Upper lobe of right lung (tissue), 1 donor: ENCODE measurements at regions not wholly inside any gene's neighbourhood (a gene's known extent, or its start where the extent isn't known, plus 50 kb on each side); places are given as distances from the start of the nearest gene placed in this dataset.

Experiments used
- ATAC-seq: fragments of 200-7000 bp; cut with Tn5 transposase; one replicate; pipeline ENCODE4 v1.9.1; 2020; ENCODE audit warnings: mild to moderate bottlenecking, moderate library complexity
- DNase-seq: peaks from one replicate; pipeline ENCODE4 v3.0.0-alpha.2; 2020
- H3K27ac ChIP-seq: fragments of 200-600 bp; one replicate; pipeline ENCODE4 v1.8.0; 2022
- H3K27me3 ChIP-seq: fragments of 200-600 bp; one replicate; pipeline ENCODE4 v1.8.0; 2022; ENCODE audit warnings: mild to moderate bottlenecking
- H3K36me3 ChIP-seq: fragments of 200-600 bp; one replicate; pipeline ENCODE4 v1.8.0; 2022
- H3K4me1 ChIP-seq: fragments of 200-600 bp; one replicate; pipeline ENCODE4 v1.8.0; 2022
- H3K4me3 ChIP-seq: fragments of 200-600 bp; one replicate; pipeline ENCODE4 v1.8.0; 2022; ENCODE audit warnings: mild to moderate bottlenecking
- H3K9me3 ChIP-seq: fragments of 200-600 bp; one replicate; pipeline ENCODE4 v1.8.0; 2022
- CTCF ChIP-seq: fragments of 200-600 bp; IDR thresholded peaks from one replicate; pipeline ENCODE4 v1.8.0; 2022; ENCODE audit warnings: antibody characterized with exemption
- intact Hi-C: fragments of 100-400 bp; cut with DNase I; formaldehyde crosslinking; loops from one replicate; pipeline ENCODE4 v1.11.0; 2022
- donor health status: DM: no; HTN: yes; CAD: no; lungs with severe emphysema.

- Histone ChIP-seq H3K27ac (no peak overlapping the region), H3K4me3 (no peak overlapping the region), H3K4me1 (no peaks in the 10 kb centered on the region), H3K9me3 (no peaks in the 10 kb centered on the region), H3K27me3 (no peaks in the 10 kb centered on the region), H3K36me3 (no peaks in the 10 kb centered on the region)
- intact Hi-C loops: no loop called here
- no peak for TF ChIP-seq CTCF
- DNase-seq: no peak
- no peak for ATAC-seq
Observed at GRCh38 chrX:34509394-34509793, 147.7 kb downstream of the TMEM47 start.

- ATAC-seq (no peak), DNase-seq (no peak)
- intact Hi-C loops: no loop called here
Observed at GRCh38 chrX:34503119-34503518, 154.0 kb downstream of the TMEM47 start.

GRCh38 chrX:34493086-34493485 is 164.0 kb downstream of the TMEM47 start:
- Histone ChIP-seq H3K4me1 (no peaks in the 10 kb centered on the region), H3K27ac (no peak overlapping the region), H3K4me3 (no peak overlapping the region), H3K36me3 (no peaks in the 10 kb centered on the region), H3K9me3 (no peaks in the 10 kb centered on the region), H3K27me3 (no peaks in the 10 kb centered on the region)
- intact Hi-C loops: no loop called here
- no peak for DNase-seq
- ATAC-seq: no peak
- no peak for TF ChIP-seq CTCF

More at GRCh38 chrX:34503119-34503518, 154.0 kb downstream of the TMEM47 start:
- H3K4me1 ChIP-seq: no peaks in the 10 kb centered on the region
- H3K27me3 ChIP-seq: no peaks in the 10 kb centered on the region
- no peak for TF ChIP-seq CTCF
- no peak overlapping the region for H3K27ac ChIP-seq
- H3K36me3 ChIP-seq: no peaks in the 10 kb centered on the region
- H3K9me3 ChIP-seq: no peaks in the 10 kb centered on the region
- no peak overlapping the region for H3K4me3 ChIP-seq

GRCh38 chrX:34491126-34491525 is 166.0 kb downstream of the TMEM47 start:
- H3K4me1 ChIP-seq: no peaks in the 10 kb centered on the region
- H3K4me3 ChIP-seq: no peak overlapping the region
- DNase-seq: no peak
- H3K9me3 ChIP-seq: no peaks in the 10 kb centered on the region
- no peaks in the 10 kb centered on the region for H3K36me3 ChIP-seq
- no peak for ATAC-seq
- no peak for TF ChIP-seq CTCF
- no peak overlapping the region for H3K27ac ChIP-seq
- H3K27me3 ChIP-seq: no peaks in the 10 kb centered on the region
- intact Hi-C loops: no loop called here

- H3K4me1 ChIP-seq: no peaks in the 10 kb centered on the region
- H3K27me3 ChIP-seq: no peaks in the 10 kb centered on the region
- TF ChIP-seq CTCF: no peak
- H3K9me3 ChIP-seq: no peaks in the 10 kb centered on the region
- no peak overlapping the region for H3K27ac ChIP-seq
- intact Hi-C loops: no loop called here
- no peaks in the 10 kb centered on the region for H3K36me3 ChIP-seq
- ATAC-seq (no peak), DNase-seq (no peak)
- H3K4me3 ChIP-seq: no peak overlapping the region
Observed at GRCh38 chrX:34487364-34487763, 169.7 kb downstream of the TMEM47 start.

- ATAC-seq (no peak), DNase-seq (no peak)
- H3K27me3 ChIP-seq: no peaks in the 10 kb centered on the region
- H3K4me1 ChIP-seq: no peaks in the 10 kb centered on the region
- no peaks in the 10 kb centered on the region for H3K36me3 ChIP-seq
- no peak overlapping the region for H3K4me3 ChIP-seq
- H3K9me3 ChIP-seq: no peaks in the 10 kb centered on the region
- no peak overlapping the region for H3K27ac ChIP-seq
- intact Hi-C loops: no loop called here
- TF ChIP-seq CTCF: no peak
Observed at GRCh38 chrX:34483980-34484379, 173.1 kb downstream of the TMEM47 start.
